Activated CD4-positive, alpha-beta T cell treated with anti-CD3 and anti-CD28 coated beads, Interleukin-2, amount 10 ng/mL, durations not matched to agents 24 days and 14 days (primary cell): ENCODE measurements at regions not wholly inside any gene's neighbourhood (a gene's known extent, or its start where the extent isn't known, plus 50 kb on each side); places are given as distances from the start of the nearest gene placed in this dataset.
A peak's percentile ranks its signal among the peaks of the same experiment; 100 is the strongest.

ENCODE experiments used
- DNase-seq: peaks from one replicate; pipeline ENCODE4 v3.0.0; 2022
- H3K27ac Mint-ChIP-seq: one replicate; pipeline ENCODE4 v1.8.0; 2022; ENCODE audit warnings: mild to moderate bottlenecking, mixed read lengths
- H3K27me3 Mint-ChIP-seq: one replicate; pipeline ENCODE4 v1.8.0; 2022; ENCODE audit warnings: mixed read lengths
- H3K36me3 Mint-ChIP-seq: one replicate; pipeline ENCODE4 v1.8.0; 2022; ENCODE audit warnings: low read depth, mild to moderate bottlenecking, mixed read lengths
- H3K4me1 Mint-ChIP-seq: one replicate; pipeline ENCODE4 v1.8.0; 2021; ENCODE audit warnings: mixed read lengths
- H3K4me3 Mint-ChIP-seq: one replicate; pipeline ENCODE4 v1.8.0; 2022; ENCODE audit warnings: mild to moderate bottlenecking, moderate library complexity, mixed read lengths
- H3K9me3 Mint-ChIP-seq: one replicate; pipeline ENCODE4 v1.8.0; 2021; ENCODE audit warnings: mixed read lengths
- intact Hi-C: fragments of 100-400 bp; cut with micrococcal nuclease; formaldehyde crosslinking; loops from one replicate; pipeline ENCODE4 v1.15.1; 2023

GRCh38 chr14:101229666-101230065, 326.1 kb upstream of the RTL1 start:
- intact Hi-C loops = loop anchor here (5.0 kb wide), 1 partner anchor 377 kb away; no protein-coding TSS in a partner anchor
- Mint-ChIP-seq H3K4me3 (no peak overlapping the region), H3K9me3 (no peaks in the 10 kb centered on the region), H3K36me3 (no peaks in the 10 kb centered on the region), H3K27ac (no peak overlapping the region), H3K4me1 (no peaks in the 10 kb centered on the region), H3K27me3 (no peaks in the 10 kb centered on the region)
- no peak for DNase-seq

- no peak for DNase-seq
- H3K27ac Mint-ChIP-seq = no peak overlapping the region
- H3K4me1 Mint-ChIP-seq = no peaks in the 10 kb centered on the region
- H3K9me3 Mint-ChIP-seq = no peaks in the 10 kb centered on the region
- no peaks in the 10 kb centered on the region for H3K27me3 Mint-ChIP-seq
- no peaks in the 10 kb centered on the region for H3K36me3 Mint-ChIP-seq
- H3K4me3 Mint-ChIP-seq = no peak overlapping the region
- intact Hi-C loops = loop anchor here (5.0 kb wide), 1 partner anchor 378 kb away; no protein-coding TSS in a partner anchor
Observed at GRCh38 chr14:101230161-101230850, 326.8 kb upstream of the RTL1 start.

- Mint-ChIP-seq H3K9me3 (no peaks in the 10 kb centered on the region), H3K27me3 (no peaks in the 10 kb centered on the region)
- intact Hi-C loops = loop anchor here (5.0 kb wide), 1 partner anchor 379 kb away; no protein-coding TSS in a partner anchor
Observed at GRCh38 chr14:101230851-101231550, 327.5 kb upstream of the RTL1 start.

GRCh38 chr14:101231828-101232227, 328.3 kb upstream of the RTL1 start:
- Mint-ChIP-seq H3K4me1 (no peaks in the 10 kb centered on the region), H3K36me3 (no peaks in the 10 kb centered on the region), H3K9me3 (no peaks in the 10 kb centered on the region), H3K4me3 (no peak overlapping the region), H3K27ac (no peak overlapping the region), H3K27me3 (no peaks in the 10 kb centered on the region)
- no peak for DNase-seq
- intact Hi-C loops = loop anchor here (5.0 kb wide), 1 partner anchor 380 kb away; no protein-coding TSS in a partner anchor

More at GRCh38 chr14:101230851-101231550, 327.5 kb upstream of the RTL1 start:
- no peak overlapping the region for H3K27ac Mint-ChIP-seq
- no peaks in the 10 kb centered on the region for H3K36me3 Mint-ChIP-seq
- H3K4me3 Mint-ChIP-seq = no peak overlapping the region
- no peaks in the 10 kb centered on the region for H3K4me1 Mint-ChIP-seq
- no peak for DNase-seq

GRCh38 chr14:101232340-101233020, 328.8 kb upstream of the DIO3 start:
- no peak overlapping the region for H3K27ac Mint-ChIP-seq
- no peaks in the 10 kb centered on the region for H3K4me1 Mint-ChIP-seq
- no peak overlapping the region for H3K4me3 Mint-ChIP-seq
- no peaks in the 10 kb centered on the region for H3K27me3 Mint-ChIP-seq
- H3K36me3 Mint-ChIP-seq = no peaks in the 10 kb centered on the region
- H3K9me3 Mint-ChIP-seq = no peaks in the 10 kb centered on the region
- no peak for DNase-seq
- intact Hi-C loops = loop anchor here (5.0 kb wide), 1 partner anchor 380 kb away; no protein-coding TSS in a partner anchor

GRCh38 chr14:101233021-101233366, 328.3 kb upstream of the DIO3 start:
- Mint-ChIP-seq H3K27me3 (no peaks in the 10 kb centered on the region), H3K27ac (no peak overlapping the region), H3K9me3 (no peaks in the 10 kb centered on the region), H3K4me1 (no peaks in the 10 kb centered on the region), H3K36me3 (no peaks in the 10 kb centered on the region), H3K4me3 (no peak overlapping the region)
- intact Hi-C loops = loop anchor here (5.0 kb wide), 1 partner anchor 381 kb away; no protein-coding TSS in a partner anchor
- no peak for DNase-seq

GRCh38 chr14:101233391-101233790, 327.9 kb upstream of the DIO3 start:
- Mint-ChIP-seq H3K9me3 (no peaks in the 10 kb centered on the region), H3K4me1 (no peaks in the 10 kb centered on the region), H3K36me3 (no peaks in the 10 kb centered on the region), H3K27ac (no peak overlapping the region), H3K27me3 (no peaks in the 10 kb centered on the region), H3K4me3 (no peak overlapping the region)
- intact Hi-C loops = loop anchor here (5.0 kb wide), 1 partner anchor 381 kb away; no protein-coding TSS in a partner anchor
- DNase-seq = no peak

GRCh38 chr14:101233808-101234207, 327.5 kb upstream of the DIO3 start:
- H3K36me3 Mint-ChIP-seq = no peaks in the 10 kb centered on the region
- H3K27ac Mint-ChIP-seq = no peak overlapping the region
- H3K4me1 Mint-ChIP-seq = no peaks in the 10 kb centered on the region
- H3K9me3 Mint-ChIP-seq = no peaks in the 10 kb centered on the region
- H3K27me3 Mint-ChIP-seq = no peaks in the 10 kb centered on the region
- DNase-seq = no peak
- H3K4me3 Mint-ChIP-seq = no peak overlapping the region
- intact Hi-C loops = loop anchor here (5.0 kb wide), 1 partner anchor 382 kb away; no protein-coding TSS in a partner anchor

- no peak overlapping the region for H3K4me3 Mint-ChIP-seq
- H3K36me3 Mint-ChIP-seq = no peaks in the 10 kb centered on the region
- H3K9me3 Mint-ChIP-seq = no peaks in the 10 kb centered on the region
- intact Hi-C loops = loop anchor here (5.0 kb wide), 1 partner anchor 382 kb away; no protein-coding TSS in a partner anchor
- H3K27me3 Mint-ChIP-seq = no peaks in the 10 kb centered on the region
- no peak for DNase-seq
- H3K27ac Mint-ChIP-seq = no peak overlapping the region
- H3K4me1 Mint-ChIP-seq = no peaks in the 10 kb centered on the region
Observed at GRCh38 chr14:101234244-101234937, 326.9 kb upstream of the DIO3 start.

- no peak for DNase-seq
- Mint-ChIP-seq H3K27me3 (no peaks in the 10 kb centered on the region), H3K36me3 (no peaks in the 10 kb centered on the region), H3K4me3 (no peak overlapping the region), H3K4me1 (no peaks in the 10 kb centered on the region), H3K27ac (no peak overlapping the region), H3K9me3 (no peaks in the 10 kb centered on the region)
- intact Hi-C loops = loop anchor here (5.0 kb wide), 1 partner anchor 383 kb away; no protein-coding TSS in a partner anchor
Observed at GRCh38 chr14:101234999-101235334, 326.3 kb upstream of the DIO3 start.

GRCh38 chr14:101235335-101236103, 325.8 kb upstream of the DIO3 start:
- DNase-seq = peak; percentile 72
- no peak overlapping the region for H3K4me3 Mint-ChIP-seq
- H3K36me3 Mint-ChIP-seq = no peaks in the 10 kb centered on the region

GRCh38 chr14:101236496-101237251, 324.6 kb upstream of the DIO3 start:
- no peaks in the 10 kb centered on the region for H3K4me1 Mint-ChIP-seq
- no peaks in the 10 kb centered on the region for H3K9me3 Mint-ChIP-seq
- DNase-seq = no peak
- H3K36me3 Mint-ChIP-seq = no peaks in the 10 kb centered on the region
- intact Hi-C loops = no loop called here
- no peak overlapping the region for H3K27ac Mint-ChIP-seq
- no peak overlapping the region for H3K4me3 Mint-ChIP-seq
- H3K27me3 Mint-ChIP-seq = no peaks in the 10 kb centered on the region

More at GRCh38 chr14:101235335-101236103, 325.8 kb upstream of the DIO3 start:
- Mint-ChIP-seq H3K9me3 (no peaks in the 10 kb centered on the region), H3K27me3 (no peaks in the 10 kb centered on the region), H3K4me1 (no peaks in the 10 kb centered on the region), H3K27ac (no peak overlapping the region)
- intact Hi-C loops = no loop called here
